HG02678 (cell line): ENCODE measurements at regions not wholly inside any gene's neighbourhood (a gene's known extent, or its start where the extent isn't known, plus 50 kb on each side); places are given as distances from the start of the nearest gene placed in this dataset.
A peak's percentile ranks its signal among the peaks of the same experiment; 100 is the strongest.

Experiments
- ATAC-seq: cut with Tn5 transposase; IDR thresholded peaks from one replicate; pipeline ENCODE4 v1.9.1; 2021; ENCODE audit warnings: mild to moderate bottlenecking, moderate library complexity; ENCODE audit not compliant: unreplicated experiment

- no peak for ATAC-seq
Observed at GRCh38 chr3:187927565-187927964, 182.3 kb upstream of the BCL6 start.

- no peak for ATAC-seq
Observed at GRCh38 chr3:187929112-187929816, 184.0 kb upstream of the BCL6 start.

GRCh38 chr3:187930021-187930420, 184.8 kb upstream of the BCL6 start:
- ATAC-seq = no peak

GRCh38 chr3:187931101-187931500, 185.8 kb upstream of the BCL6 start:
- no peak for ATAC-seq

GRCh38 chr3:187931770-187932278, 186.6 kb upstream of the BCL6 start:
- ATAC-seq = no peak

- no peak for ATAC-seq
Observed at GRCh38 chr3:187932530-187932929, 187.3 kb upstream of the BCL6 start.

GRCh38 chr3:187935623-187936156, 190.4 kb upstream of the BCL6 start:
- peak; percentile 97 for ATAC-seq

- no peak for ATAC-seq
Observed at GRCh38 chr3:187936676-187937075, 191.4 kb upstream of the BCL6 start.

- ATAC-seq = no peak
Observed at GRCh38 chr3:187939891-187940290, 194.6 kb upstream of the BCL6 start.

GRCh38 chr3:187941135-187941847, 196.0 kb upstream of the BCL6 start:
- no peak for ATAC-seq

- no peak for ATAC-seq
Observed at GRCh38 chr3:187941848-187942194, 196.6 kb upstream of the BCL6 start.

- ATAC-seq = peak; percentile 75
Observed at GRCh38 chr3:187942658-187943241, 197.5 kb upstream of the BCL6 start.

- no peak for ATAC-seq
Observed at GRCh38 chr3:187943677-187944389, 198.6 kb upstream of the BCL6 start.

GRCh38 chr3:187944390-187945179, 199.3 kb upstream of the BCL6 start:
- ATAC-seq = no peak

- no peak for ATAC-seq
Observed at GRCh38 chr3:187945374-187945773, 200.1 kb upstream of the BCL6 start.

GRCh38 chr3:187946163-187946691, 201.0 kb upstream of the BCL6 start:
- ATAC-seq = no peak

- no peak for ATAC-seq
Observed at GRCh38 chr3:187946981-187947380, 201.7 kb upstream of the BCL6 start.

- no peak for ATAC-seq
Observed at GRCh38 chr3:187947927-187948682, 202.8 kb upstream of the BCL6 start.

GRCh38 chr3:187949093-187949820, 204.0 kb upstream of the BCL6 start:
- no peak for ATAC-seq
